ENCODE measurements at regions not wholly inside any gene's neighbourhood (a gene's known extent, or its start where the extent isn't known, plus 50 kb on each side); places are given as distances from the start of the nearest gene placed in this dataset.

DNA sequence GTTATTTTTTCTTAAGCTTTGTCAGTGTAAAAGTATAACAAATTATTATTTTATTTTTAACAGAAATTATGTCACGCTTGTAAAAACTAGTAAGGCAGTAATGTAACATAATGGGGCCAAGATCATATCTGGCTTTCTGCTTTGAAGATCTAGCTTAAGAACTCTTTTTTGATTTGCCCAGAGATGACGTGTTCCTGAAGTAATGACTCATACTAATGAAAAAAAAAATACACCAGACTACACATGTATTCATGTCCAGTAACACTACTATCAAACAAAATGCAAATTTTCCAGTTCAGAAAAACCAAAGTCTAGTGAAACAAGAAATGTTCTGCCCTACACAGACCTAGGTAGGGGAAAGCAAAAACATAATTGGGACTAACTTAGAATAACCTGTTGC is 432.2 kb upstream of the ATXN7L3B start:
- H3K36me3 ChIP-seq: no peaks in the 10 kb centered on the region
- intact Hi-C loops (cut with DNase I; ENCODE audit: low total_unique reads): no loop called here
- H3K9me3 ChIP-seq: no peaks in the 10 kb centered on the region
- no peak for TF ChIP-seq POLR2A (IDR thresholded peaks at IDR 0.05)
- no peak for TF ChIP-seq POLR2AphosphoS5 (IDR thresholded peaks at IDR 0.05)
- no peak for TF ChIP-seq CTCF (IDR thresholded peaks at IDR 0.05)
- no peak for DNase-seq (ENCODE audit: low spot score in 2 of 2)
- H3K4me1 ChIP-seq: no peaks in the 10 kb centered on the region
- H3K27ac ChIP-seq: no peak overlapping the region
- H3K4me3 ChIP-seq: no peak overlapping the region
- no peaks in the 10 kb centered on the region for H3K27me3 ChIP-seq

- Histone ChIP-seq H3K36me3 (no peaks in the 10 kb centered on the region), H3K4me1 (no peaks in the 10 kb centered on the region), H3K9me3 (no peaks in the 10 kb centered on the region), H3K27me3 (no peaks in the 10 kb centered on the region), H3K27ac (no peak overlapping the region), H3K4me3 (no peak overlapping the region)
- no peak for DNase-seq (ENCODE audit: low spot score in 2 of 2)
- intact Hi-C loops (cut with DNase I; ENCODE audit: low total_unique reads): no loop called here
- TF ChIP-seq CTCF (IDR thresholded peaks at IDR 0.05): no peak
- TF ChIP-seq POLR2A (IDR thresholded peaks at IDR 0.05): no peak
- TF ChIP-seq POLR2AphosphoS5 (IDR thresholded peaks at IDR 0.05): no peak
Observed at GRCh38 chr12:74108729-74109128, 428.9 kb upstream of the ATXN7L3B start.

DNA sequence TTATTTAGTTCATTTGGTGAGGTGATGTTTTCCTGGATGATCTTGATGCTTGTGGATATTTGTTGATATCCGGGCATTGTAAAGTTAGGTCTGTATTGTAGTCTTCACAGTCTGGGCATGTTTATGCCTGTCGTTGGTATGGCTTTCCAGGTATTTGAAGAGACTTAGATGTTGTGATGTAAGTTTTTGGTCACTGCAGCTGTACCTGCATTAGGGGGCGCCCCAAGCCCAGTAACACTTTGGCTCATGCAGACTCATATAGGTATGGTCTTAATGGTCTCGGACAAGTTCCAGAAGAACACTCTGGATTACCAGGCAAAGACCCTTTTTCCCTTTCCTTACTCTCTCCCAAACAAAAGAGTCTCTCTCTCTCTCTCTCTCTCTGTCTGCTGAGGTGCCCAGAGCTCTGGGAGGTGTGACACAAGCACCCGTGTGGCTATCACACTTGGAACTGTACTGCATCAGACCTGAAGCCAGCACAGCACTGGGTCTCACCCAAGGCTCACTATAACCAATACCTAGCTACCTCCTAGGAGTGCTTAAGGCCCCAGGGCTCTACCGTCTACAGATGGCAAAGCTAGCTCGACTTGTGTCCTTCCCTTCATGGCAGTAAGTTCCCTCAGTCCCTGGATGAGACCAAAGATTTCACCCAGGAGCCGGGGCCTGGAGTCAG is 425.8 kb upstream of the ATXN7L3B start:
- H3K36me3 ChIP-seq: no peaks in the 10 kb centered on the region
- H3K27me3 ChIP-seq: no peaks in the 10 kb centered on the region
- no peaks in the 10 kb centered on the region for H3K9me3 ChIP-seq
- intact Hi-C loops (cut with DNase I; ENCODE audit: low total_unique reads): no loop called here
- no peak for DNase-seq (ENCODE audit: low spot score in 2 of 2)
- H3K27ac ChIP-seq: no peak overlapping the region
- H3K4me1 ChIP-seq: no peaks in the 10 kb centered on the region
- no peak overlapping the region for H3K4me3 ChIP-seq
- no peak for TF ChIP-seq POLR2A (IDR thresholded peaks at IDR 0.05)
- no peak for TF ChIP-seq POLR2AphosphoS5 (IDR thresholded peaks at IDR 0.05)
- peak in 1 of 3 donors; percentile 30 for TF ChIP-seq CTCF (IDR thresholded peaks at IDR 0.05)

DNA sequence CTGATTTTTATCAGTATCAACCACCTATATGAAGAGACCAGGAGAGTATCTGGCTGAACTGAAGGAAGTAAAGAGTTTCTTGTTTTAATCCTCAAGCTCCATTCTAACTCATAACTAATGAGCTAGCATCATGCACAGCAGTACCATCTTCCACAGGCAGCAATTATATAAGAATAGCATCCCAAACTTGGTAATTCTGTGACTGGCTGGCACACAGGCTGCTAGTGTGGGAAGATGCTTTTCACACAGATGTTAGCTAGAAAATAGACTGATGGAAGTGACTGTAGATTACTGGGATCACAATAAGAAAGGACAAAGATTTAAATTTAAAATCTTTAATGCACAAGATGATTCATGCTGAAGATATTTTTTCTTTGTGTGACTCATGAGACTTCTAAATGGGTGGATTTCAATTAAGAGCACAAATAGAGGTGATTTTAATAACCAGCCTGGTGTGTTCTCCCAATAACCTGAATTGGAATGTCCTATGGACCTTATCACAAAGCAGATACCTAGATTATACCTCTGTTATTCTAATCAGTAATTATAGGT is 417.7 kb upstream of the ATXN7L3B start:
- Histone ChIP-seq H3K9me3 (no peaks in the 10 kb centered on the region), H3K27me3 (no peaks in the 10 kb centered on the region), H3K27ac (no peak overlapping the region), H3K4me3 (no peak overlapping the region), H3K36me3 (no peaks in the 10 kb centered on the region), H3K4me1 (no peaks in the 10 kb centered on the region)
- TF ChIP-seq CTCF (IDR thresholded peaks at IDR 0.05) (no peak), POLR2A (IDR thresholded peaks at IDR 0.05) (no peak), POLR2AphosphoS5 (IDR thresholded peaks at IDR 0.05) (no peak)
- intact Hi-C loops (cut with DNase I; ENCODE audit: low total_unique reads): no loop called here
- no peak for DNase-seq (ENCODE audit: low spot score in 2 of 2)

DNA sequence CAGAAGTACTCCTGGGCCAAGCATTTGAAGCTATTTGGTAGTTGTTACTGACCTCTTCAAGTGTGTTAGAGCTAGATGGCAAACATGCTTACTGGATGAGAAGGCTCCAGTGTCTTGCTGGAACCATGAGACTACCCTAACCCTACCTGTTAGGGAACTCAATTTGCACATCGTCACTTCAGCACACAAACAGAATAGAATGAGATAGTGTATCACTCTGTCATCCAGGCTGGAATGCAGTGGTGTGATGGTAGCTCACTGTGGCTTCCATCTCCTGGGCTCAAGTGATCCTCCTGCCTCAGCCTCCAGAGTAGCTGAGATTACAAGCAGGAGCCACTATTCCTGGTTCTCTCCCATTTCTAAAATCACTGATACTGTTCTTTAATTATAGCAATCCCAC is 417.0 kb upstream of the ATXN7L3B start:
- intact Hi-C loops (cut with DNase I; ENCODE audit: low total_unique reads): no loop called here
- Histone ChIP-seq H3K4me1 (no peaks in the 10 kb centered on the region), H3K36me3 (no peaks in the 10 kb centered on the region), H3K9me3 (no peaks in the 10 kb centered on the region), H3K4me3 (no peak overlapping the region), H3K27ac (no peak overlapping the region), H3K27me3 (no peaks in the 10 kb centered on the region)
- no peak for DNase-seq (ENCODE audit: low spot score in 2 of 2)
- TF ChIP-seq POLR2AphosphoS5 (IDR thresholded peaks at IDR 0.05): no peak
- TF ChIP-seq CTCF (IDR thresholded peaks at IDR 0.05): no peak
- no peak for TF ChIP-seq POLR2A (IDR thresholded peaks at IDR 0.05)

All from breast epithelium (tissue), 4 donors.